Kidney glomerular epithelial cell (primary cell): ENCODE measurements at regions not wholly inside any gene's neighbourhood (a gene's known extent, or its start where the extent isn't known, plus 50 kb on each side); places are given as distances from the start of the nearest gene placed in this dataset.

Experiments
- DNase-seq: peaks from one replicate; lab custom pipeline; 2025; lab: John Stamatoyannopoulos, UW

DNA sequence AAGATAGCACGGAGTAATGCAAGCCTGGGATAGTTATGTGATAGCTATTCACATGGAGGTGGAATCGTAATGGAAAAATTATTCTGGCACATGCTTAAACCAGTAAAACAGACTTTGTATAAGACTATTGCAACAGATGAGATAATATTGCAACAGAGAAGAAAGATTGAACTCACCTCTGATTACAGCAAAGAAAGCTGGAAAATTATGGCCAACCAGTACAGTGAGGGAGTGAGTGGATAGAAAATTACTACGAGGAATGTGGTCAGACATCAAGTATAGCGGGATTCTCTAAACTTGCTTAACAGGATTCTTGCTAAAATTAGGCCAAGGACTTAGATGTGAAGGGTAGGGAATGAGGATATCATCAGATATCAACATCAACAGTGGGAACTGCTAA, 397.6 kb upstream of the KLHL1 start:
- DNase-seq, result no peak

- no peak for DNase-seq
These were observed 394.7 kb upstream of the KLHL1 start for GRCh38 chr13:70502944-70503343.

DNA sequence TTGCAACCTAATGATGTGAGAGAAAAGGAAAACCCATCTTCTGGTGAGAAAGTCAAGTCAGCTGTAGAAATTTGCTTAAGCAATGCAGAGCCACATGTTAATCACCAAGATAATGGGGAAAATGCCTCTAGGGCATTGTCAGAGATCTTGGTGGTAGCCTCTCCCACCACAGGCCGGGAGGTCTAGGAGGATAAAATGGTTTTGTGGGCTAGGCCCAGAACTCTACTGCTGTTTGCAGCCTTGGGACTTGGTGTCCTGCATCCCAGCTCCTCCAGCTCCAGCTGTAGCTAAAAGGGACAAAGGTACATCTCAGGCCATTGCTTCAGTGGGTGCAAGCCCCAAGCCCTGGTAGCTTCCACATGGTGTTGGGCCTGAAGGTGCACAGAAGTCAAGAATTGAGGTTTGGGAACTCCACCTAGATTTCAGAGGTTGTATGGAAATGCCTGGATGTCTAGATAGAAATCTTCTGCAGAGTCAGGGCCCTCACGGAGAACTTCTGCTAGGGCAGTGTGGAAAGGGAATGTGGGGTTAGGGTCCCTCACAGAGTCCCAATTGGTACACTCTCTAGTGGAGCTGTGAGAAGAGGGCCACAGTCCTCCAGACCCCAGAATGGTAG, 382.2 kb upstream of the KLHL1 start:
- no peak for DNase-seq

DNA sequence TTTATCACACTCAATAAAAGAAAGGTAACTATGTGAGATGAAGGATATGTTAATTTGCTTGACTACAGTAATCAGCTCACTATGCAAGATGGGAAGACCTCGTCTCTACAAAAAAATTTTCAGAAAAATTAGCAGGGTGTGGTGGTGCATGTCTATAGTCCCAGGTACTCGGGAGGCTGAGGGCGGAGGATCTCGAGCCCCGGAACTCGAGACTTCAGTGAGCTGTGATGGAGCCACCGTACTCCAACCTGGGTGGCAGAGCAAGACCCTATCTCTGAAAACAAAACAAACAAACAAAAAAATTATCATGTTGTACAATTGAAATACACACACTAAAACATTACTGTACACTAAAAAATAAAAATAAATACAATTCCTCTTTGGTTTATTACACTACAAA, 376.7 kb upstream of the KLHL1 start:
- no peak for DNase-seq

DNA sequence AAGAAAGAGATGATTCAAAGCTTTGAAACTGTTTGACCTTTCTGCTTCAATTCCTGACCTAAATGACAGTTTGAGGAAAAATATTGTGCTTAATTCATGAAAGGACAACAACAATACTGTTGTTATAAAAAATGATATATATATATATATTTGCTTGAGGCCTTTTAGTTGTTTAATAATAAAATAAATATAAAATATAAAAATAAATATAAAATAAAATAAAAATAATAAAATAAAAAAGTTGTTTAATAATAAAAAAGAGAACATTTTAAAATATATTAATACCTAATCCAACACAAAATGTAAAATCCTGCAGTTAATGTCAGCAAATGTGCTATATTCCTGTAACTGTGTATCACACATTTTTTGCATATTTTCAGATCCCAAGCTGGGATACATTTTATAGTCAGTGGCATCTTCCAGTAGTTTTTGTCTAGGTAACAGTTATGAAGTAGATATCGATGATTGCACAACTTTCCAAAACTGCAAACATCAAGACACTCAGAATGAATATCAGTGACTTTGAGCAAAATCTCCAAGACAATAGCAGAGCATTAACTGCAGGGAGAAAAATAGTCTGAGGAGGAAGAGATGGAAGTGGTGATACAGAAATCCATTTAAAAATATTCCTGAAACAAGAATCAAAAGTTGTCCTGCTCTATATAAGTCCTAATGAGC, 375.5 kb upstream of the KLHL1 start:
- no peak for DNase-seq

GRCh38 chr13:70473907-70474306, 365.7 kb upstream of the KLHL1 start:
- no peak for DNase-seq

DNA sequence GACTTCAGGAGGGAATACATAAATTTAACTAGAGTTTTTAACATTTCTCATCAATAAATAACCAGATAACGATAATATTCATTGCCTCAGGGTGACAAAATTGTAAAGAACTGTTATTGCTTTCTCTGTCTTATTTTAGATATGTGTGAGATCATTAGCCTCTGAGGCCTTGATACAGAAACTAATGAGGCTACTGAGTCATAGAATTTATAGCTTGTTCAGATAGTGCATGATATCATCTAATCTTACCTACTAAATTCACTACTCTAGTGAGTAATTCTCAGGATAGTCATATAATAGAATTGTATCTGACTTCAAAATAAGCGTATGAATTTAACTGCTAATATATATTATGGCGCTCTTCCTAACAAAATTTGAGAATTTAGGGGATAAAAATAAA, 360.8 kb upstream of the KLHL1 start:
- DNase-seq, result no peak

DNA sequence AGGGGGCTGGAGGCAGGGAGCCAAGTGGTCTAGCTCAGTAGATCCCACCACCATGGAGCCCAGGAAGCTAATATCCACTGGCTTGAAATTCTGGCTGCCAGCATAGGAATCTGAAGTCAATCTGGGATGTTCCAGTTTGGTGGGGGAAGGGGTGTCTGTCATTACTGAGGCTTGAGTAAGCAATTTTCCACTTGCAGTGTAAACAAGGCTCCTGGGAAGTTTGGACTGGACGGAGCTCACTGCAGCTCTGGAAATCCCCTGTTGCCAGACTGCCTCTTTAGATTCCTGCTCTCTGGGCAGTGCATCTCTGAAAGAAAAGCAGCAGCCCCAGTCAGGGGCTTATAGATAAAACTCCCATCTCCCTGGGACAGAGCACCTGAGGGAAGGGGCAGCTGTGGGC, 349.2 kb upstream of the KLHL1 start:
- peak; percentile 7 for DNase-seq

- DNase-seq, result no peak
These were observed 340.6 kb upstream of the KLHL1 start for GRCh38 chr13:70448820-70449219.

GRCh38 chr13:70432276-70432805, 324.1 kb upstream of the KLHL1 start:
- no peak for DNase-seq

DNA sequence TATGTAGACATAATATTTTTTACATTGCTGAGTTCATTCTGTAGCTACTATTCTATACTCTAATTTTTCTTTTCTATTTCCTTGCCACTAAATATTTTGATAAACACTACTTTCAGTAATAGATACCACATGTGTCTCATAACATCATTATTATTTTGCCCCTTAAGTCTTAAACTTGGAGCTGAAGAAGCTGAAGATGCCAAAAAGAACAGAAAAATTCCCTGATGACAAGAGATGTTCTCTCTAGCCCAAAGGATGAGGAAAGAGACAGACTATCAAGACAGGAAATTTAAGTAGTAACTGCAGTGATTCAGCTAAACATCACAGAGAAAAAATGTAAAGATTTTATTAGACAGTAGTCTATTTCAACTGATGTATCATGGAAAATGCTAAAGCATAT, 322.0 kb upstream of the KLHL1 start:
- DNase-seq, result no peak

- DNase-seq, result no peak
These were observed 316.7 kb upstream of the KLHL1 start for GRCh38 chr13:70424928-70425327.

DNA sequence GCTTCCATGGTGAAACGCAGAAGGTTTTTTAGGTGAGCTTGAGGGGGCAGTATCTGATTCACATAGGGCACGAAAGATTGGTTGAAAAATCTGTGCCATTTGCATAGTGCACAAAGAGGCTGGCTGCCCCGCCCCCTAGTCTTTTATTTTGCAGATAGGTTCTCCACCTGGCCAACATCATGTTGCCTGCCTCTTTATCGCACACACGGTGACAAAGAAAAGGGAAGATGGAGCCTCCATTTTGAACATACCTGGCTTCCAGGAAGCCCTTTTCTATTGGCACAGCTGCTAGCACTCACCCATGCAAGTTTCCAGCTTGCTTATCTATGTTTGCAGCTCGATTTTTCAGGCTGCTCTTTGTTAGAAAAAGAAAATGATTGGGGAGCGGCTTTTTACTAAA, 316.2 kb upstream of the KLHL1 start:
- DNase-seq, result no peak

GRCh38 chr13:70415136-70415535, 306.9 kb upstream of the KLHL1 start:
- DNase-seq, result no peak

DNA sequence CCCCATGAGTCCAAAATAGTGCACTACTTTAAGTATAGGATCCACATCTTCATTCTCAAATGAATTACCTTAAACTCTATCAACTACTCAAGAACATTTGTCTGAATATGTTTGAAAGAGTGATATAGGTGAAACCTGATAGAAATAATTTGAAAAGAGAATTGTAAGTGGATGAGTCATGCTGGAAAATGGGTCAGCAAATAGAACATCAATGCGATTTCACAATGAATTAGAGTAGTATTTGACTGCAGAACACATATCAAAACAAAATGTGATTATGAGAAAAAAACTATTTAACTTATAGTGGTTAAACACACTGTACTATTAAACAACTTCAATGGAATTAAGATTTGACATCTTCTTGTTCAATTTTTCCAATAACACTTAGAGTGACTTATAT, 300.6 kb upstream of the KLHL1 start:
- no peak for DNase-seq

- peak; percentile 8 for DNase-seq
These were observed 299.2 kb upstream of the KLHL1 start for GRCh38 chr13:70407486-70407885.

DNA sequence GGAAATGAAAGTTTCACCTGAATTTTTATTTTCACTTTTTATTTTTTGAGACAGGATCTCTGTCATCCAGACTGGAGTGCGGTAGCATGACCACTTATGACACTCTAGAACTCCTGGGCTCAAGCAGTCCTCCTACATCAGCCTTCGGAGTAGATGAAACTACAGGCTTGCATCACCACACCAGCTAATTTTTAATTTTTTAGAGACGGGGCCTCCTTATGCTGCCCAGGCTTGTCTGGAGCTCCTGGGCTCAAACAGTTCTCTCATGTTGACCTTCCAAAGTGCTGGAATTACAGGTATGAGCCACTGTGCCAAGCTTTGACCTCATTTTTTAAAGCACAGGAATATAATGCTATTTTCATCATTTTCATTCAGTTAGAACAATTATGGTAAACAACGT, 297.0 kb upstream of the KLHL1 start:
- DNase-seq, result no peak

DNA sequence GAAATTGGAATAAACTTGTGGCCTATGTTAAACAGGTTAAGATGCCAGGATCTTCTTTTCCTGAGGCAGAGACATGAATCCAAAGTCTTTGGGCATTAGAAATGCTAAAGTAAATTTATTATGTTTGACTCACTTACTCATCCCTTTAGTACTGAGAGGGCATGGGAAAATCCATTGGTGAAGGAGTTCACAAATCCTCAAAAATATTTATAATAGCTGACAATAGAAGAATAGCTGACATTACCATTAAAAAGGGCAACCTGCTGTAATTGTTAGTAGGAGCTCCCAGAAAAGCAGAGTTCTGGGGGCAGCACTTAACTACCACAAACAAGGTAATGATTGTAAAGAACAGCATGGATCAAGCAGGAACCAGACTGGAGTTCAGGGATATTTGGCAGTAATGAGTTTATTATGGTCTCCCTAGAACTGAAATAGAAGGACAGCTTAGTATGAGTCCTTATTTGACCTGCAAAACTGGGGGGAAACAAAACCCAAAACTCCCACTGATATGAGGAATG, 285.8 kb upstream of the KLHL1 start:
- no peak for DNase-seq

DNA sequence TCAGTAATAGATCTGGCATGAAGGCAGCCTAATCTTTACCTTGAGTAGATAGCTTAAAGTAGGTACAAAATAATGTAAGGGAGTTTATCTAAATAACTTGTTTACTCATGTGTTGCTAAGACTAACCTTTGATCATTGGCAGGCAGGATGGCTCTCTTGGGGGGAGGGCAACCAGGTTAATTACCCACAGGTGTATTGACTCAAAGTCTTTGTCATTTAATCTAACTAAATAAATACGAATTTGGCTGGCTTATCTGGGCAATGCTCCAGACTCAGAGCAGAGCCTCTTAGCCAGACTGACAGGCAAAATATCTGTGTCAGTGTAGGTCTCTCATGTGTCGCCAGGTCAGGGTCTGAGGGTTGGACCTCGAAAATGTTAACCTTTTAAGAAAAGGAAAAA, 283.4 kb upstream of the KLHL1 start:
- DNase-seq, result no peak

GRCh38 chr13:70390968-70391367, 282.7 kb upstream of the KLHL1 start:
- no peak for DNase-seq

GRCh38 chr13:70390064-70390463, 281.8 kb upstream of the KLHL1 start:
- no peak for DNase-seq

DNA sequence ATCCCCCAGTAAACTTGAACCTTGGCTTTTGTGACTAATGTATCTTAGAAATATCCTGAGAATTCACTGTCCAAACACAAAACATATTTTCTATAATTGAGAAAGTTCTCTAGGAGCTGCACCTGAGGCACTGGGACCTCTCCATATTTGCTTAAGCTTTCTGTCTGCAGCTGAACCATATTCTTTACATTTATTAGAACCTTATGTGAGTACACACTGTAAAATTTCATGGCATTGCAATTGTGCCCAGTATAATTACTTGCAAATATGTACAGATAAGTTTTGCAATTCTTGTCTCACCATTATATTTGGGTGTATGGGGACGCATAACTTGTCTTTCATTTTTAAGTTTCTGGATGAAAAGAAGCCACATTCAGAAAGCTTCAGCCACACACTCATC, 280.7 kb upstream of the KLHL1 start:
- DNase-seq, result no peak

- no peak for DNase-seq
These were observed 278.7 kb upstream of the KLHL1 start for GRCh38 chr13:70386919-70387318.

- no peak for DNase-seq
These were observed 277.6 kb upstream of the KLHL1 start for GRCh38 chr13:70385852-70386251.
